Superior temporal gyrus (tissue), 1 donor: ENCODE measurements at regions not wholly inside any gene's neighbourhood (a gene's known extent, or its start where the extent isn't known, plus 50 kb on each side); places are given as distances from the start of the nearest gene placed in this dataset.

Experiments
- DNase-seq: peaks from one replicate; pipeline ENCODE4 v3.0.0-alpha.2; 2016; ENCODE audit errors: extremely low spot score

DNA sequence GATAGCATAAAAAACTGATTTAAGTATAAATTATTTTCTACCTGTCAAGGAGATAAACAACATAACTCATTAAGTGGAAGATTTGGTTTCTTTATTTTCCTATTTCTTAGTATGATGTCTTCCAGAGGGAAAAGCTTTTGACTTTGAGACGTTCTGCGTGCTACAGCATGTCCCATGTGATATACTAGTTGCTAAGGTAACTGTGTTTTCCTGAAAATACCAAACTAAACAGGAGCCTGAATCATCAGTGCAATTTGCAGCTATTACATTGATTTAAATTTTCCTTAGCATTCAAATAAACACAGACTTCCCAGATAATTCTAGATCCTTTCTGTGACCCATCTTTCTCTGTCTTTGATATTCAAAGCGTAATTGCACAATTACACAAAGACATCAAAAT, 117.7 kb upstream of the P2RY1 start:
- DNase-seq, result no peak

DNA sequence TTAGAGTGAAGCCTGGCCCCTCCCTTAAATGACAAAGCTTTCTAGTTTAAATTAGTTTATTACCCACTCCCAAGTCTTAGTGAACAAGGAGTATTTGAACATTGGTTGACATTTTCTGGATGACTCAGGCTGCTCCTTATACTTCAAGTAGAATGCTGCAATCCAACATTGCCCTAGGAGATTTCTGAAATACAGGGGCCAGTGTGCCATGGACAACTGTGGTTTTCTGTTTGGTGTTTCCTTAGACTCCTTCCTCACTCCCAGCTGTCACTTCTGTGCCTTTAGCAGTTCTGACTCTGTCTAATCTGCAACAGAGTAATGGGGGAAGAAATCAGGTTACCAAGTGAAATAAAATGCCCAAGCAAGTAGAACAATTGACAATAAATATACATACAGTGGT, 116.1 kb upstream of the P2RY1 start:
- no peak for DNase-seq

- no peak for DNase-seq
Observed at GRCh38 chr3:152719264-152719663, 115.7 kb upstream of the P2RY1 start.

DNA sequence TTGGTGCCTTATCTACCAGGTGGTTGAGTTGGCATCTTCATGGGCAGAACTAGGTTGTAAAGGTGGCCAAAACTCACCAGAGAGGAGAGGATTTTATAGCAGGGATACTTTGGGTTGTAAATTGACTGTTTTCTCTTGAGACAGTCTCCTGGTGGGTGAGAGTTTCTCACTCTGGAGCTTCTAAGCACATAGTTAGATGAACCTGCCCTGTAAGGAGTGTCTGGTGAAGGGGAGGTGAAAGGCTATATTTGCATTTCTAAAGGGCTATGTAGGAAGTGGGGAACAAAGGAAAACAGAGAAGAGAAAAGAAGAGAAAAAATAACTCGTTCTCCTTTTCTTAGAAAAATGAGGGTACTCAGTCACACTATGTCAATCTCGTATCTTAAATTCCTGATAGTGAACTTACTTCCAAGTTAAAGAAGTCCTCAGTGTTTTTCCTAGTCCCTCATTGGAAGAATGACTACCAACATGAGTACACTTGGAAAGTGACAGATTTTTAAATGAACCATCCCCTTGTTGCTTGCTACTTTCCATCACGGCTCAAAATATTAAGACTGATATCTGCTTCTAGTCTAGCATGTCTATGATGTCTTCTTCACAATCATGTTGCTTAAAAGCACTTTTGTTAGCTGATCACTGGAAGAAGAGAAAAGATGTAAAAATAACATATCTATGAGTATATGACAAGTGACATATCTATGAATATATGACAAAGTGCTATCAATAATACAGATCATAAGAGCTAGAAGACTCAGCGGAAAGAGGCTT, 113.8 kb upstream of the P2RY1 start:
- no peak for DNase-seq

DNA sequence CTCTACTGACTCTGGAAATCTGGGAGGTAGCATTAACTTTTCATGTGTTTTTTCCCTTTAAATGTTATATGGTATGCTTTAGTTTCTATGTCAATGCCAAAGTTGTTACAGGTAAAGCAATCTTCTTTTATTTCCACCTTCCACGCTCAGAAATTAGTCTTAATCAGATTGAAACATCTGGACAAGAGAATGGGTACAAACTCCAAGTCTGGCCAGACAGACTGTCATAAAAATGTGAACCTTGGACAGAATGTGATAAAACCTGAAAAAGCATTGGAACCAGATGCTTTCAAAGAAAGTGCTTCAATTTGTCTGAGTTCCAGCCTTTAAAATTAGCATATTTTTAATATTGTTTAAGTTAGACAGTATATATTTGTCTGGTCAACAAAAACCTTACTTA, 110.7 kb upstream of the P2RY1 start:
- no peak for DNase-seq

GRCh38 chr3:152728231-152728980, 106.5 kb upstream of the P2RY1 start:
- no peak for DNase-seq

DNA sequence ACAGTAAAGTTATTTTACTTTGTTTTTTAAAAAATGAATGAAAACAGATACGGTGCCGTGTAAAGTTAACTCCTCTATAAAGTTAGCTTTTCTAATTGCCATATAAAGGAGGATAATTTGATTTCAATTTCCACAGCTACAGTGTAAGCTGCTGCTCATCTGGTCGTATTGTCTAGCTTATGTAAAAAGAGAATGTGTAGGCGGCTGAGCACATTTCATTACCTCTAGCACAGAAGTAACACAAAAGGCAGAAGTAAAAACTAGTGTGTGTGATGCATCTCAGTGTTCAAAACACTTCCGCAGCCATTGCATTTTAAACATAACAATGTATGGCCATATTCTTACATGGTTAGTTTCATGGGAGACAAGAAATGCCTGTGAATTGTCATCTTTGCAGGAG, 105.0 kb upstream of the P2RY1 start:
- no peak for DNase-seq

DNA sequence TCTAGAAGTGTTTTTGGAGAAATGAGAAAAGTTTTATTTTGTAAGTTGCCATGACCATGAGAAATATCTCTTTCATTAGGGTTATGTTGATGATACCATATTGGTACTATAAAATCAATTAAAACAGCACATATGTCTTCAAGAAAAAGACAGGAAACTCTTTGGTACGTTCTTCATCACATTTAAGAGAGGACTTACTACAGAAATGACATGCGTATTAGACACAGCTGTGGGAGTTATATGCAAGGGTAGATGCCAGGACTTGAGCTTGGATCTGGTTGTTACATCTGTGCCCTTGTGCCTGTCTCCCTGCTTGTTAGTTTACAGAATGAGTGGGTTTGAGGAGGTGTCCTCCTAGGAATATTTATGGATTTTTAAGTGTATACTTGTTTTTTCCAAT, 103.4 kb upstream of the P2RY1 start:
- DNase-seq, result no peak

DNA sequence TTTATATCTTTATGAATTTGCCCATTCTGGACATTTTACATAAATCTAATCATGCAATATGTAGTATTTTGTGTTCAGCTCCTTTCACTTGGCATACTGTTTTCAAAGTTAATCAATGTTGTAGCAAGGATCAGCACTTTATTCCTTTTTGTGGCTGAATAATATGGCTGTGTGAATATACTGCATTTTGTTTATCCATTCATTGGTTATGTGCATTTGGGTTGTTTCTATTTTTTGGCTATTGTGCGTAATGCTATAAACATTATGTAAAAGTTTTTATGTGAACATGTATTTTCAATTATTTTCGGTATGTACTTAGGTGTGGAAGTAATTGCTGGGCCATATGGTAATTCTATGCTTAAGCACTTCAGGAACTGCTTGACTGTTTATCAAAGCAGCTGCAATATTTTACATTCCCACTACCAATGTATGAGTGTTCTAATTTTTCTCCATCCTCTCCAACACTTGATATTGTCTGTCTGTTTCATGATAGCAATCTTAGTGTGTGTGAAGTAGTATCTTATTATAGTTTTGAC, 101.3 kb upstream of the P2RY1 start:
- no peak for DNase-seq

DNA sequence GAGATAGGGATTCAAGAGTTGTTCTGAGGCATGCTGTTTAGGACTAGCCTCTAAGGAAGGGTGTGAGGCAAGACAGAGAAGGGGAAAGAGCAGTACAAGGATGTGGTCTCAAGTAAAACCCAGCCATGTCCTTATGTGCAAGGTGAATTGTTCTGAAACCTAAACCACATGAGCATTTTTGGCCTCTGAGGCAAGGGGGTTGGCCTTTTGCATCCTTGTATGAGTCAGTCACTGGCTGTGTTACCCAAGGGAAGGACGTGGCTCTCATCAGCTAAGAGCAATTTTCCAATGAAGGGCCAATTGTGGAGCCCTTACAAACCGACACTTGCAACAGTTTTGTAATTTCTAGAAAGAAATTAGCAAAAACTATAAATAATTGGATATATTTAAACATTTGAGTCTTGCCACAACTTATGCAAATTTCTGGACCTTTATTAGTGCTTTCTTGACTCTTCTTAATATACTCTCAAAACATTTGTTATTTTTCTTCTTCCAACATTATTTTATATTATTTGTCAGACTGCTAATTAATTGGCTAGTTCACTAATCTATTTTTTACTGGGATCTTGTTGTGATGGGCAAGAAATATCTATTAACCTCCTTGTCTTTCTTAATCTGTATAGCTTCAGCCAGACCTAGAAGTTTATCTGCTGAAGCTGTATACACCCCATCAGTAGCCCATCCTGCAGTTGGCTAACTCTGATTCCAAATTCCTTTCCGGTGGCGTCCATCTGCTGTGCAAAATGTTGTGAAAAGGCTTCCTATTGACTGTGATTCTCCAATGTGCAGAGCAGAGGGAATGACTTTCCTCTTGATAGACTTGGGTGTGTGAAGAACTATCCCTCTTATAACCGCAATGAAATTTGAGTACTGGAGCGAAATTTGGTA, 97.7 kb upstream of the P2RY1 start:
- DNase-seq, result no peak

GRCh38 chr3:152738656-152739055, 96.3 kb upstream of the P2RY1 start:
- DNase-seq, result peak; percentile 22

GRCh38 chr3:152742368-152743347, 92.3 kb upstream of the P2RY1 start:
- no peak for DNase-seq

DNA sequence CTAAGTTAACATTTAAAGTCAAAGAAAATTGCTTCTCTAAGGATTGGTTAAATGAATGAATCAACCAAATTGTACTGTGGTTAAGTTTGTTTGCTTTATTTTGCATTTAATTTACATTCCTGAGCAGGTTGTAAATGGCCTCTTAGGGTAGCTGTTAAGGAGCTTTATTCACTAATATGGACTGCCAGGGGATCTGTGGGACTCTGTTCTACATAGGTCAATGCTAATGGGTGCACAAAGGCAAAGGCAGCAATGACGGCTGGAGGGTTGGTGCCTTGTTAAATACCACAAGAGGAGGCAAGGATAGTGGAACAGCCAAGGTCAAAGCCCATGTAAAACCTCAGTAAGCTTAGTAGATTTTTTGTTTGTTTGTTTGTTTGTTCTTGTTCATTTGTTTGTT, 89.3 kb upstream of the P2RY1 start:
- DNase-seq, result no peak

GRCh38 chr3:152754303-152754702, 80.6 kb upstream of the P2RY1 start:
- no peak for DNase-seq

- DNase-seq, result no peak
Observed at GRCh38 chr3:152756807-152757206, 78.1 kb upstream of the P2RY1 start.

GRCh38 chr3:152760024-152760563, 74.8 kb upstream of the P2RY1 start:
- no peak for DNase-seq

GRCh38 chr3:152760591-152760990, 74.3 kb upstream of the P2RY1 start:
- DNase-seq, result no peak

- no peak for DNase-seq
Observed at GRCh38 chr3:152768478-152768877, 66.5 kb upstream of the P2RY1 start.

- no peak for DNase-seq
Observed at GRCh38 chr3:152769523-152769922, 65.4 kb upstream of the P2RY1 start.

GRCh38 chr3:152770296-152770695, 64.6 kb upstream of the P2RY1 start:
- DNase-seq, result peak; percentile 17

GRCh38 chr3:152771120-152771519, 63.8 kb upstream of the P2RY1 start:
- no peak for DNase-seq
